ENCODE measurements at regions not wholly inside any gene's neighbourhood (a gene's known extent, or its start where the extent isn't known, plus 50 kb on each side); places are given as distances from the start of the nearest gene placed in this dataset.

- DNase-seq: no peak
Observed at GRCh38 chr7:115116773-115117715, 195.2 kb downstream of the MDFIC start.

- no peak for DNase-seq
Observed at GRCh38 chr7:115113776-115114175, 191.9 kb downstream of the MDFIC start.

DNA sequence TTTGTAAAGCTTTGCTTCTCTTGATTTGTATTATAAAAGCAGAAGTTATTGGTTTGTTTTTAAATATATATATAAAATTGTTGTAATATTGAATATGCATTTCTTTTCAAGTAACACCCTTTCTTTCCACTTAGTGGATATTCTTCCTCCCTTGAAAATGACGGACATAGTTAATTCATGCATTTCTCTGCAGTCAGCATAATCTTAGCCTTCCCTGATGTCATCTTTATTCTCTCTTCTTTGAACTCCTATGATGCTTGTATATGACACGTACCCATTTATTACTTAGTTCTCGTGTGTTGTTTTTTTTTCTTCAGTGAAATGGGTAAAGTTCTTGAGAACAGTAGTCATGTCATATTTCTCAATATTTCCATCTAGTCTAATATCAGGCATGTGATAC, 191.2 kb downstream of the MDFIC start:
- no peak for DNase-seq

GRCh38 chr7:115110523-115110922, 188.6 kb downstream of the MDFIC start:
- no peak for DNase-seq

DNA sequence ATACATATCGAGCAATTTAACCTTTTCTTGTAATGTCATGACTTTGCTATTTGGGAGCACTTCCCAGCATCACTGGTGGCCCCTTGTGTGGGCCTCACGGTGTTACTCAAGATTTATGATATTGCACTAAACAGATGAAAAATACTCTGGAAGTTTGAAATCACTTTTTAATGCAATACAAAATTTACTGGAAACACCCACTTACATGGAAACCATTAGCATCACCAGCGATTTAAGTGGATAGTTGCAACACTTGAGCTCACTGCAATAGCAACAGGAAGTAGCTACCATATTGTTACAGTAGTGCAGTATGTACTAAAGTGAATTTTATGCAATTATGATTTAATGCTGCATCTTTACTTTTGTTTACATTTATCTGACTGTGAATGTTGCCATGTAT, 184.4 kb downstream of the MDFIC start:
- no peak for DNase-seq

DNA sequence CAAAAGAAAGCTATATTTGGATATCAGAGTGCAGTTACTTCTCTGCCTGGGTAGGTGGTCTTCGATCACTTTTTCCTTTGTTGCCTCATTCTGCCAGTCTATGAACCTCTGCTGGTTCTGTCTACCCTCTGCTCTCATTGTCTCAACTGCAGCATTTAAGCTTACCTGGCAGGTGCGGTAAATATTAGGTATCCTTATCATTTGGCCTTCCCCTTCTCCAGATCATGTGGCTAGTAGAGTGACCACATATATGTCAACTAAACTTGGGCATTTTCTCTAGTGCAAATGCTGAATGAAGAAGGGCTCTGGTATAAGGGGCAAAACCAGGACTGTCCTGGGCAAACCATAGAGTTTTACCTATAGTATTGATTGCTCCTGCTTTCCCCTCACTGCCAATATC, 180.8 kb downstream of the MDFIC start:
- DNase-seq: no peak

GRCh38 chr7:115101199-115101598, 179.3 kb downstream of the MDFIC start:
- no peak for DNase-seq

- DNase-seq: no peak
Observed at GRCh38 chr7:115099906-115100305, 178.0 kb downstream of the MDFIC start.

DNA sequence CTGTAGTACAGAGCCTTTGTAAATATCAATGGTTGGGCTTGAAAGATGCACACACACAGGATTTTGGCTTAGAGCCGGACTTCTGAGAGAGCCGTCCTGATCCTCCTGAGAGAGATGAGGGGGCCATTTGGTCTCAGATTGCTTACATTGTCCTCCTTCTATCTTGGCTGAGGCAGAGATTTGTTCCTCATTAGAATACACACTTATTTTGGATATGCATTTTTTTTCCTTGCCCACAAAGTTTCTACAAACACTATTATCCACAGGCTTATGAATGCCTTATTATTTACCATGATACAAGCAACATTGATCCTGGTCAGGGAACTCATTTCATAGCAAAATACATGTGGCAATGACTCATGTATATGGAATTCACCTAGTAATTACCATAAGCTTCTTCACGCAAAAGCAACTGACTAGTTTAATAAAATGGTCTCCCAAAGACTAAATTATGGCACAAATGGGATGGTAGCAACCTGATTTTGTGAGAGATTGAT, 175.3 kb downstream of the MDFIC start:
- no peak for DNase-seq

- DNase-seq: no peak
Observed at GRCh38 chr7:115096262-115096661, 174.4 kb downstream of the MDFIC start.

- no peak for DNase-seq
Observed at GRCh38 chr7:115094163-115094562, 172.3 kb downstream of the MDFIC start.

DNA sequence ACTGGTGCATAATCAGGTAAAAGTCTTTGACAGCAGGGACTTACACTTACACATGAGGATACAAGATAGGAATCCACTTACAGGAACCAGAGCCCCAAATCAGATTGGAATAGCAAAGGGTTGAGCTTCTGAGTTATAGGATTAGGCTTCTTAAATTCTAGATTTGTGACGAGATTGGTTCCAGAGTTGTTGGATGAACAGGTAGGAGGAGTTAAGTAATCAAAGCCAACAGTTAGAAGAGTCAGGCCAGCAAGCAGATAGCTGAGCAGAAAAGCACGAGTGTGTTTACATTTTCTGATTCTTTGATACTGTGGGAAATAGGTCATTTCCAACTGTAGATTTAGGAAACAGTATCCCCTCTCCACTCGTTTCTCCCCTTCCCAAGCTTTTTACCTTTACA, 167.0 kb downstream of the MDFIC start:
- DNase-seq: no peak

DNA sequence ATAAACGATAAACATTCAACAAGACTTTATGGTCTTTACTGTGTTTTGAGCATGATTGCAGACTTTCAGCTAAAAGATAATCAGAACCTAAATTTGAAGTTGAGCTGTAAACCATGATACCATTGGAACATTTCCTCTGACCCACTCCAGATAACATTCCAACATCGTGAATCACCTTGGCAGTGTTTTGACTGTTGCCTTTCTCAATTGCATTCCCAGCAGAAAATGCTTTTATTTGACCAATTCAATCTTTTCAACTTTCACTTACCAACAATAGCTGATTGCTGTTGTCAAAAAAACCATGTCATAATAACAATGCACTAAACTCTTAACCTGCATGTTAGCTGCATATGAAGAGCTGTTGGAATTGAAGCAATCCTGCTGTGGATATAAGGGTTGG, 165.5 kb downstream of the MDFIC start:
- no peak for DNase-seq

- no peak for DNase-seq
Observed at GRCh38 chr7:115086146-115086841, 164.4 kb downstream of the MDFIC start.

DNA sequence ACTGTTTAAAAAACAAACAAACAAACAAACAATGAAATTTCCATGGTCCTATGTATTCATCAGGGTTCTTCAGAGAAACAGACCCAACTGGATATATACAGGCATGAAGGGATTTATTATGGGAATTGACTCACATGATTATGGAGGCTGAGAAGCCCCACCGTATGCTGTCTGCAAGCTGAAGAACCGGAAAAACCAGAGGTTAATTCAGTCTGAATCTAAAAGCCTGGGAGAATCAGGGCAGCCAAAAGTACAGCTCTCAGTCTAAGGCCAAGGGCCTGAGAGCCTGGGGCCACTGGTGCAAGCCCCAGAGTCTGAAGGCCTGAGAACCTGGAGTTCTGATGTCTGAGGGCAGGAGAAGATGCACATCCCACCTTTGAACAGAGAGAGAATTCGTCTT, 163.5 kb downstream of the MDFIC start:
- no peak for DNase-seq

DNA sequence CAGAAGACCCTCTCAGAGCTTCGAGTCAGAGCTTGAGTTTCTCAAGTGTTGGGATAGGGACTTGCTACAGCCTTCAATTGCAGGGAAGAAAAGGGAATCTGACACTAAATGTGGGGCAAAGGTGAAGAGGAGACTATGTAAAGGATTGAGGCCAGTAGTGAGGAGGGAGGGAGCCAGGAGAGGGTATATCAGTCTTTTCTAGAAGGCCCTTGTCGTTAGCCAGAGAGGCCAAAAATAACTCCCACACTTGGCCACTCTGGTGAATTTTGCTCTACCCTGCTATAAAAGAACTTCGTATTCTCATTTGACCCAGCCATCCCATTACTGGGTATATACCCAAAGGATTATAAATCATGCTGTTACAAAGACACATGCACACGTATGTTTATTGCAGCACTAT, 162.0 kb downstream of the MDFIC start:
- DNase-seq: no peak

DNA sequence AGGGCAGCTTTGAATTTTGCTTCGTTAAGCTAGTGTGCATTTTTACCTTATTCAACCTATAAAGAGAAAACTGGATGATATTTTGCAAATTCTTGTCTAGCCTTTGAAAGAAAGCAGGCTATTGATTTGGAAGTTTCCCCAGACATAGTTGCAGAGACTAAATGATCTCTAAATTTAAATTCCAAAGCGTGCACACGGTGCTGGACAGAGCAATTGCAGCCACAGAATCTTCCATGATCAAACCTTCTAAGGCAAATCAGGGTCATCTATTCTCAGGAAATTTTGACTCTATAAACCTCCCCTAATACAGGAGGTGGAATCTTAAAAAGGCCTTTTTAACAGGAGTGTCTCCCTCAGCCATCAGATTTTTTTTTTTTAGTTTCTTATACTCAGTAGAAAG, 159.9 kb downstream of the MDFIC start:
- no peak for DNase-seq

DNA sequence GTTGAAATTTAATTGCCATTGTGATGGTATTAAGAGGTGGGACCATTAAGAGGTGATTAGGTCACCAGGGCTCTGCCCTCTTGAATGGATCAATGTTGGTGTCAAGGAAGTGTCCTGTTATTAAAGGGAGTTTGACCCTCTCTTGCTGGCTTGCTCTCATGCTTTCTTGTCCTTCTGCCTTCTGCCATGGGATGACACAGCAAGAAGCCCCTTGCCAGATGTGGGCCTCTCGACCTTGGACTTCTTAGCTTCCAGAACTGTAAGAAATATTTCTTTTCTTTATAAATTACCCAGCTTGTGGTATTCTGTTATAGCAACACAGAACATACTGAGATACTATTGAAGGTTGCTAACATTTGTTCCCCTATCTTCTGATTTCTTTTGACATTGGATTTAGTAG, 157.0 kb downstream of the MDFIC start:
- no peak for DNase-seq

GRCh38 chr7:115078386-115078785, 156.5 kb downstream of the MDFIC start:
- no peak for DNase-seq

DNA sequence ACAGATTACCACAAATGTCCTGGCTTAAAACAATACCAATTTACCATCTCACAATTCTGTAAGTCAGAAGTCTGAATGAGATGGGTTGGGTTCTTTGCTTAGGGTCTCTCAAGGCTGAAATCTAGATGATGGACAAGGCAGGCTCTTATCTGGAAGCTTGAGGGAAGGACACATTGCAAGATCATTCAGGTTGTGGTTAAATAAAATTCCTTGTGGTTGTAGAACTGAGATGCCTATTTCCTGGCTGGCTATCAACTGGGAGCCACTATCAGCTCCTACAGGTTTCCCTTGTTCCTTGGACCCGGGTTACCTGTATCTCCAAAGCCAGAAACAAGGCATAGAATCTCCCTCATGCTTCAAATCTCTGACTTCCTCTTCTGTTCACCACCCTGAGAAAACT, 148.4 kb downstream of the MDFIC start:
- DNase-seq: no peak
